ENCODE measurements at regions not wholly inside any gene's neighbourhood (a gene's known extent, or its start where the extent isn't known, plus 50 kb on each side); places are given as distances from the start of the nearest gene placed in this dataset.
A peak's percentile ranks its signal among the peaks of the same experiment; 100 is the strongest.

GRCh38 chr3:65268426-65268825 is 580.6 kb upstream of the ADAMTS9 start:
- peaks cover 18% of the 10 kb centered on the region for H3K4me1 Mint-ChIP-seq (ENCODE audit: low read depth, unreplicated experiment)
- no peaks in the 10 kb centered on the region for H3K36me3 Mint-ChIP-seq (ENCODE audit: low read depth, unreplicated experiment)
- Histone ChIP-seq H2AFZ (ENCODE audit: low read depth, low read length) (no peak overlapping the region), H3K4me1 (ENCODE audit: insufficient read depth, low read length) (no peaks in the 10 kb centered on the region), H3K9ac (ENCODE audit: low read length) (no peak overlapping the region), H3K79me2 (ENCODE audit: insufficient read depth, low read length) (no peaks in the 10 kb centered on the region), H3K27me3 (ENCODE audit: insufficient read depth, low read length) (no peaks in the 10 kb centered on the region), H3K36me3 (ENCODE audit: insufficient read depth, low read length) (no peaks in the 10 kb centered on the region), H3K27ac (ENCODE audit: low read depth, low read length) (no peak overlapping the region), H3K4me3 (ENCODE audit: insufficient read depth, low read depth, low read length) (no peak overlapping the region), H3K4me2 (ENCODE audit: low read length) (no peak overlapping the region), H4K20me1 (ENCODE audit: insufficient read depth, low read length) (no peaks in the 10 kb centered on the region), H3K9me3 (ENCODE audit: insufficient read depth, low read depth, low read length) (no peaks in the 10 kb centered on the region)
- peaks cover 4% of the 10 kb centered on the region for H3K9me3 Mint-ChIP-seq (ENCODE audit: unreplicated experiment)
- TF ChIP-seq, protein P1, sequence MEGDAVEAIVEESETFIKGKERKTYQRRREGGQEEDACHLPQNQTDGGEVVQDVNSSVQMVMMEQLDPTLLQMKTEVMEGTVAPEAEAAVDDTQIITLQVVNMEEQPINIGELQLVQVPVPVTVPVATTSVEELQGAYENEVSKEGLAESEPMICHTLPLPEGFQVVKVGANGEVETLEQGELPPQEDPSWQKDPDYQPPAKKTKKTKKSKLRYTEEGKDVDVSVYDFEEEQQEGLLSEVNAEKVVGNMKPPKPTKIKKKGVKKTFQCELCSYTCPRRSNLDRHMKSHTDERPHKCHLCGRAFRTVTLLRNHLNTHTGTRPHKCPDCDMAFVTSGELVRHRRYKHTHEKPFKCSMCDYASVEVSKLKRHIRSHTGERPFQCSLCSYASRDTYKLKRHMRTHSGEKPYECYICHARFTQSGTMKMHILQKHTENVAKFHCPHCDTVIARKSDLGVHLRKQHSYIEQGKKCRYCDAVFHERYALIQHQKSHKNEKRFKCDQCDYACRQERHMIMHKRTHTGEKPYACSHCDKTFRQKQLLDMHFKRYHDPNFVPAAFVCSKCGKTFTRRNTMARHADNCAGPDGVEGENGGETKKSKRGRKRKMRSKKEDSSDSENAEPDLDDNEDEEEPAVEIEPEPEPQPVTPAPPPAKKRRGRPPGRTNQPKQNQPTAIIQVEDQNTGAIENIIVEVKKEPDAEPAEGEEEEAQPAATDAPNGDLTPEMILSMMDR (IDR thresholded peaks at IDR 0.05; ENCODE audit: insufficient read depth, low read depth, low read length): no peak
- TF ChIP-seq EZH2 (IDR thresholded peaks at IDR 0.05; ENCODE audit: insufficient read depth, low read length): no peak
- no peak overlapping the region for H3K4me3 Mint-ChIP-seq (ENCODE audit: unreplicated experiment)
- DNase-seq (ENCODE audit: low read depth) (peak; percentile 7), FAIRE-seq (no peak)
- peak overlapping the region; percentile 75 for H3K27ac Mint-ChIP-seq (ENCODE audit: unreplicated experiment)
- peaks cover 1% of the 10 kb centered on the region for H3K27me3 Mint-ChIP-seq (ENCODE audit: low read depth, unreplicated experiment)

- H4K20me1 ChIP-seq (ENCODE audit: insufficient read depth, low read length): no peaks in the 10 kb centered on the region
- Mint-ChIP-seq H3K9me3 (ENCODE audit: unreplicated experiment) (peaks cover 7% of the 10 kb centered on the region), H3K27ac (ENCODE audit: unreplicated experiment) (peak overlapping the region; percentile 74), H3K36me3 (ENCODE audit: low read depth, unreplicated experiment) (no peaks in the 10 kb centered on the region), H3K4me3 (ENCODE audit: unreplicated experiment) (no peak overlapping the region), H3K4me1 (ENCODE audit: low read depth, unreplicated experiment) (peaks cover 18% of the 10 kb centered on the region), H3K27me3 (ENCODE audit: low read depth, unreplicated experiment) (peaks cover 1% of the 10 kb centered on the region)
- H3K4me3 ChIP-seq (ENCODE audit: insufficient read depth, low read depth, low read length): no peak overlapping the region
- H3K9me3 ChIP-seq (ENCODE audit: insufficient read depth, low read depth, low read length): no peaks in the 10 kb centered on the region
- no peaks in the 10 kb centered on the region for H3K27me3 ChIP-seq (ENCODE audit: insufficient read depth, low read length)
- no peak overlapping the region for H3K9ac ChIP-seq (ENCODE audit: low read length)
- no peaks in the 10 kb centered on the region for H3K79me2 ChIP-seq (ENCODE audit: insufficient read depth, low read length)
- FAIRE-seq (no peak), DNase-seq (ENCODE audit: low read depth) (peak; percentile 34)
- no peak for TF ChIP-seq EZH2 (IDR thresholded peaks at IDR 0.05; ENCODE audit: insufficient read depth, low read length)
- TF ChIP-seq, protein P1 (IDR thresholded peaks at IDR 0.05; ENCODE audit: insufficient read depth, low read depth, low read length): no peak
- H3K36me3 ChIP-seq (ENCODE audit: insufficient read depth, low read length): no peaks in the 10 kb centered on the region
- H3K4me1 ChIP-seq (ENCODE audit: insufficient read depth, low read length): no peaks in the 10 kb centered on the region
- peak overlapping the region; percentile 21 for H3K4me2 ChIP-seq (ENCODE audit: low read length)
- no peak overlapping the region for H2AFZ ChIP-seq (ENCODE audit: low read depth, low read length)
- no peak overlapping the region for H3K27ac ChIP-seq (ENCODE audit: low read depth, low read length)
Measured at GRCh38 chr3:65265942-65266590, 578.3 kb upstream of the ADAMTS9 start.

DNA sequence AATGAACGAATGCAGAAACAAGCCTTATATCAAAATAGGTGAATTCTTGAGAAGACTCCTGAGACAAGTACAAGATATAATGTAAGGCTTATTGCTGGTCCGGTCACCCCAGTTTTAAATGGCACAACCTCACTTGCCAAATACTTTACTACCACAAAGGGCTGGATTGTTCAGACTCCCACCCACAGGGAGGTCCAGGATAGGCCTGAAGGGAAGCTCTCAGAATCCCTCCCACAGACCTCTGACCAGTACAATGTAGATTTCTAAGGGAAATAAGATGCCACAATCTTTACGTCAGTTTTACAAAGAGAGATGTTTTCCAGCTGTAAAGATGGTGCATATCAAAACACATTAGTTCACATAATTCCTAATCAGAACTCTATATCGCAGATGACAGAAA is 577.7 kb upstream of the ADAMTS9 start:
- no peak overlapping the region for H2AFZ ChIP-seq (ENCODE audit: low read depth, low read length)
- H3K27ac ChIP-seq (ENCODE audit: low read depth, low read length): no peak overlapping the region
- TF ChIP-seq, protein P1 (IDR thresholded peaks at IDR 0.05; ENCODE audit: insufficient read depth, low read depth, low read length): no peak
- TF ChIP-seq EZH2 (IDR thresholded peaks at IDR 0.05; ENCODE audit: insufficient read depth, low read length): no peak
- no peaks in the 10 kb centered on the region for H3K36me3 ChIP-seq (ENCODE audit: insufficient read depth, low read length)
- no peaks in the 10 kb centered on the region for H3K79me2 ChIP-seq (ENCODE audit: insufficient read depth, low read length)
- H3K4me3 Mint-ChIP-seq (ENCODE audit: unreplicated experiment): no peak overlapping the region
- no peaks in the 10 kb centered on the region for H3K9me3 ChIP-seq (ENCODE audit: insufficient read depth, low read depth, low read length)
- peak; percentile 10 for DNase-seq (ENCODE audit: low read depth)
- no peak overlapping the region for H3K9ac ChIP-seq (ENCODE audit: low read length)
- H3K4me1 ChIP-seq (ENCODE audit: insufficient read depth, low read length): no peaks in the 10 kb centered on the region
- no peak overlapping the region for H3K4me3 ChIP-seq (ENCODE audit: insufficient read depth, low read depth, low read length)
- peak overlapping the region; percentile 74 for H3K27ac Mint-ChIP-seq (ENCODE audit: unreplicated experiment)
- peaks cover 18% of the 10 kb centered on the region for H3K4me1 Mint-ChIP-seq (ENCODE audit: low read depth, unreplicated experiment)
- H3K4me2 ChIP-seq (ENCODE audit: low read length): peak overlapping the region; percentile 21
- peaks cover 6% of the 10 kb centered on the region for H3K9me3 Mint-ChIP-seq (ENCODE audit: unreplicated experiment)
- FAIRE-seq: no peak
- H3K36me3 Mint-ChIP-seq (ENCODE audit: low read depth, unreplicated experiment): no peaks in the 10 kb centered on the region
- no peaks in the 10 kb centered on the region for H3K27me3 Mint-ChIP-seq (ENCODE audit: low read depth, unreplicated experiment)
- no peaks in the 10 kb centered on the region for H4K20me1 ChIP-seq (ENCODE audit: insufficient read depth, low read length)
- no peaks in the 10 kb centered on the region for H3K27me3 ChIP-seq (ENCODE audit: insufficient read depth, low read length)
